PC-3 (cell line): ENCODE measurements at regions not wholly inside any gene's neighbourhood (a gene's known extent, or its start where the extent isn't known, plus 50 kb on each side); places are given as distances from the start of the nearest gene placed in this dataset.
A peak's percentile ranks its signal among the peaks of the same experiment; 100 is the strongest.

Source experiments
- ATAC-seq: fragments of 200-7000 bp; cut with Tn5 transposase; 2 replicates; pipeline ENCODE4 v1.9.1; 2020; ENCODE audit warnings: mild to moderate bottlenecking, moderate library complexity
- BruUV-seq: library from RNA; stranded (reverse); fragments of 400-500 nt; replicated peaks from 2 replicates; lab custom pipeline; 2021; lab: Mats Ljungman, UMichigan
- CTCF ChIA-PET: fragments of 300-600 bp; sonication (Branson Sonifier 250); formaldehyde crosslinking; loops from one replicate; lab custom pipeline; 2022; ENCODE audit warnings: antibody characterized with exemption; lab: Charles Lee
- POLR2A ChIA-PET: fragments of 300-600 bp; sonication (Branson Sonifier 250); formaldehyde crosslinking; loops from one replicate; lab custom pipeline; 2022; ENCODE audit warnings: antibody characterized with exemption; ENCODE audit not compliant: unreplicated experiment; lab: Charles Lee
- DNase-seq: peaks from one replicate; pipeline ENCODE4 v3.0.0-alpha.2; 2015
- H2AFZ ChIP-seq: fragments of 300-600 bp; sonication (generic); 2 replicates; pipeline ENCODE4 v1.6.0; 2016; ENCODE audit warnings: antibody characterized with exemption, low read length
- H3F3A ChIP-seq: fragments of 300-600 bp; sonication (generic); one replicate; pipeline ENCODE4 v1.6.0; 2017; ENCODE audit warnings: antibody characterized with exemption, low read length, control low read depth, mild to moderate bottlenecking; ENCODE audit not compliant: unreplicated experiment
- H3K27ac ChIP-seq: fragments of 300-600 bp; sonication (generic); 2 replicates; pipeline ENCODE4 v1.5.1; 2016; ENCODE audit warnings: mild to moderate bottlenecking, low read length
- H3K27me3 ChIP-seq: fragments of 300-600 bp; sonication (generic); 2 replicates; pipeline ENCODE4 v1.6.1; 2016; ENCODE audit warnings: low read length, mixed read lengths
- H3K36me3 ChIP-seq: fragments of 300-600 bp; sonication (generic); 2 replicates; pipeline ENCODE4 v1.6.1; 2016; ENCODE audit warnings: low read depth, mixed run types, low read length, mixed read lengths
- H3K4me1 ChIP-seq: fragments of 300-600 bp; sonication (generic); 2 replicates; pipeline ENCODE4 v1.5.1; 2016; ENCODE audit warnings: low read length; ENCODE audit not compliant: insufficient read depth
- H3K4me2 ChIP-seq: fragments of 300-600 bp; sonication (generic); 2 replicates; pipeline ENCODE4 v1.6.0; 2016; ENCODE audit warnings: low read length
- H3K4me3 ChIP-seq: fragments of 300-600 bp; sonication (generic); 2 replicates; pipeline ENCODE4 v1.5.1; 2016; ENCODE audit warnings: mild to moderate bottlenecking, low read length, mixed read lengths
- H3K79me2 ChIP-seq: fragments of 300-600 bp; sonication (generic); 2 replicates; pipeline ENCODE4 v1.6.1; 2017; ENCODE audit warnings: low read length, mixed read lengths
- H3K9ac ChIP-seq: fragments of 300-600 bp; sonication (generic); 2 replicates; pipeline ENCODE4 v1.6.0; 2016; ENCODE audit warnings: mild to moderate bottlenecking, low read length
- H3K9me2 ChIP-seq: fragments of 300-600 bp; sonication (generic); replicated peaks from 2 replicates; pipeline ENCODE4 v1.6.1; 2016; ENCODE audit warnings: mixed run types, low read length, mixed read lengths
- H3K9me3 ChIP-seq: fragments of 300-600 bp; sonication (generic); 2 replicates; pipeline ENCODE4 v1.6.1; 2016; ENCODE audit warnings: low read length, mixed read lengths
- H4K20me1 ChIP-seq: fragments of 300-600 bp; sonication (generic); 2 replicates; pipeline ENCODE4 v1.6.1; 2016; ENCODE audit warnings: low read length, mixed read lengths
- EZH2 ChIP-seq: fragments of 300-600 bp; sonication (generic); IDR thresholded peaks from one replicate; pipeline ENCODE4 v1.6.1; 2017; ENCODE audit warnings: antibody characterized with exemption, mild to moderate bottlenecking, low read length; ENCODE audit not compliant: unreplicated experiment
- EZH2phosphoT487 ChIP-seq: fragments of 300-600 bp; sonication (generic); IDR thresholded peaks from 2 replicates; pipeline ENCODE4 v1.6.1; 2018; ENCODE audit warnings: mild to moderate bottlenecking, antibody characterized with exemption, low read length, borderline replicate concordance
- intact Hi-C: fragments of 100-400 bp; cut with micrococcal nuclease; formaldehyde crosslinking; loops from 2 replicates; pipeline ENCODE4 v1.9.0; 2023
- TF ChIP-seq, protein P1 (sequence below): fragments of 300-600 bp; sonication (generic); conservative IDR thresholded peaks from 2 replicates; pipeline ENCODE4 v1.5.1; 2017; ENCODE audit warnings: antibody characterized with exemption, low read depth, mild to moderate bottlenecking, low read length

GRCh38 chr5:156208271-156208670, 118.7 kb upstream of the SGCD start:
- intact Hi-C loops: no loop called here
- Histone ChIP-seq H3K36me3 (no peaks in the 10 kb centered on the region), H3K27me3 (no peaks in the 10 kb centered on the region), H2AFZ (no peak overlapping the region), H3K9me3 (no peaks in the 10 kb centered on the region), H3K4me1 (no peaks in the 10 kb centered on the region), H3F3A (no peaks in the 10 kb centered on the region), H3K4me3 (no peak overlapping the region), H3K79me2 (no peaks in the 10 kb centered on the region), H3K9me2 (no peaks in the 10 kb centered on the region), H4K20me1 (no peaks in the 10 kb centered on the region), H3K27ac (no peak overlapping the region), H3K9ac (no peak overlapping the region), H3K4me2 (no peak overlapping the region)
- BruUV-seq: no TSS peak
- DNase-seq (peak; percentile 1), ATAC-seq (no peak)
- TF ChIP-seq EZH2phosphoT487: no peak
- CTCF ChIA-PET: no interaction called here
- POLR2A ChIA-PET: no interaction called here

DNA sequence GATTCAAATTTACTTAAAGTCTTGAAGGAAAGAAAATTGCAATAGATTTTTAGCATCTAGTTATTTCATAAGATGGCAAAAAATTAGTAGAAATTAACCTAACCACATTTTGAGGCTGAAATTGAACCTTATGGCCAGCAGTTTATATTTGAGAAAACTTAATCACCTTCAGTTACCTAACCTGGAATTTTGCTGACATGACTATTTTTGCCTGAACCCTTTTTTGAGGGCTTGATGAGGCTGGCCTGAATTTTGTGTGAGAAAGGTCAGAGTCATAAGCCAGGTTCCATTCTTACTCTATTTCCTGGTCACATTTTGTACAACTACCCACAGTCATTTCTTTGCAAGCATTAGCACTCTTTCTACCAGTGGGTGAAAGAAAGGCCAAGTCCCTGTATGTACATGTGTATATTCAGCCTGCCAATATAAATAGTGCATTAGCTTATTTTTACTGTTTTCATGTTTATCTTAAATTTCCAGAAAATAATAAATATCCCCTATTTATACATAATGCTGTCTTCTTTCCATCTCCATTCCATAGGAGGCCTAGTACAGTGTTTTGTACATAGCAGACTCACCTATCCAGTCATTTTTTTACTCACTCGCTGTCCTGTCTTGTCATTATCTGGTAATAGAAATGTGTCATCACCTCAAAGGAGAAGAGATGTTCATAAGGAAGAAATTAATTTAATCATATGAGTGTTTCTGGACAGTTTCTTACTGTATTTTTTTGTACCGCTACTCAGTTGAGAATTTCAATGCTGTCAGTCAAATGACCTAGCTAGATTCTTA, 108.4 kb upstream of the SGCD start:
- Histone ChIP-seq H3K27ac (no peak overlapping the region), H3K4me3 (no peak overlapping the region), H3K79me2 (no peaks in the 10 kb centered on the region), H3F3A (no peaks in the 10 kb centered on the region), H3K27me3 (no peaks in the 10 kb centered on the region), H3K9ac (no peak overlapping the region), H4K20me1 (no peaks in the 10 kb centered on the region), H3K4me1 (no peaks in the 10 kb centered on the region), H3K9me3 (no peaks in the 10 kb centered on the region), H2AFZ (no peak overlapping the region), H3K9me2 (no peaks in the 10 kb centered on the region), H3K4me2 (no peak overlapping the region), H3K36me3 (no peaks in the 10 kb centered on the region)
- intact Hi-C loops: no loop called here
- ATAC-seq (no peak), DNase-seq (no peak)
- no TSS peak for BruUV-seq
- ChIA-PET CTCF (no interaction called here), POLR2A (no interaction called here)
- TF ChIP-seq, protein P1, sequence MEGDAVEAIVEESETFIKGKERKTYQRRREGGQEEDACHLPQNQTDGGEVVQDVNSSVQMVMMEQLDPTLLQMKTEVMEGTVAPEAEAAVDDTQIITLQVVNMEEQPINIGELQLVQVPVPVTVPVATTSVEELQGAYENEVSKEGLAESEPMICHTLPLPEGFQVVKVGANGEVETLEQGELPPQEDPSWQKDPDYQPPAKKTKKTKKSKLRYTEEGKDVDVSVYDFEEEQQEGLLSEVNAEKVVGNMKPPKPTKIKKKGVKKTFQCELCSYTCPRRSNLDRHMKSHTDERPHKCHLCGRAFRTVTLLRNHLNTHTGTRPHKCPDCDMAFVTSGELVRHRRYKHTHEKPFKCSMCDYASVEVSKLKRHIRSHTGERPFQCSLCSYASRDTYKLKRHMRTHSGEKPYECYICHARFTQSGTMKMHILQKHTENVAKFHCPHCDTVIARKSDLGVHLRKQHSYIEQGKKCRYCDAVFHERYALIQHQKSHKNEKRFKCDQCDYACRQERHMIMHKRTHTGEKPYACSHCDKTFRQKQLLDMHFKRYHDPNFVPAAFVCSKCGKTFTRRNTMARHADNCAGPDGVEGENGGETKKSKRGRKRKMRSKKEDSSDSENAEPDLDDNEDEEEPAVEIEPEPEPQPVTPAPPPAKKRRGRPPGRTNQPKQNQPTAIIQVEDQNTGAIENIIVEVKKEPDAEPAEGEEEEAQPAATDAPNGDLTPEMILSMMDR: no peak

DNA sequence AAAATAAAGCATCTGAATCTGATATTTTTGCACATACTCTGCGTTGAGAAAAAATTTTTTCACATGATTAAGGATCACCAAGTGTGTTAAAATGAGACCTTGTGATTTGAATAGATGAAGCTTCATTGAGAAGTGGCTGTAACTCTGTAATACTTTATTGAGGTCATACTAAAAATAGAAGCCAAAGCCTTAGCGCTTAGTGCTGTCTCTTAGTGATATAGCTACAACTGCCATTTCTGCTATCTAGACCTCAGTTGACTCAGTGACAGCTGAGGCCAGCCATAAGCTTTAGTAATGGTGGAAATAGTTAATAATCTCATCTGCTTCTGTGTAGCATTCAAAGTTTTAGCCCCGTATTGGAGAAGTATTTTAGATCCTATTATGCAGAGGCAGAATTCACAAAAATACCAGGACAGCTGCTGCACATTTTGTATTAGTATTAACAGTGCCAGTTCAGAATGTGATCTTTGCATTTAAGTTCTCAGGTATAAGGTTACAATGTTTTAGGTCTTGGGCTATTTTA, 107.4 kb upstream of the SGCD start:
- no peak for ATAC-seq
- no TSS peak for BruUV-seq
- TF ChIP-seq, protein P1: no peak
- TF ChIP-seq EZH2 (no peak), EZH2phosphoT487 (no peak)
- no peaks in the 10 kb centered on the region for H3K9me3 ChIP-seq
- H3K4me3 ChIP-seq: no peak overlapping the region
- H3K9ac ChIP-seq: no peak overlapping the region
- intact Hi-C loops: no loop called here
- H3K4me2 ChIP-seq: no peak overlapping the region
- no peaks in the 10 kb centered on the region for H3K36me3 ChIP-seq
- H3K4me1 ChIP-seq: no peaks in the 10 kb centered on the region
- no peaks in the 10 kb centered on the region for H3K9me2 ChIP-seq
- H3K27ac ChIP-seq: no peak overlapping the region
- no peaks in the 10 kb centered on the region for H3K79me2 ChIP-seq
- DNase-seq: no peak
- no peak overlapping the region for H2AFZ ChIP-seq
- no peaks in the 10 kb centered on the region for H3F3A ChIP-seq
- POLR2A ChIA-PET: no interaction called here
- H3K27me3 ChIP-seq: no peaks in the 10 kb centered on the region
- CTCF ChIA-PET: no interaction called here
- H4K20me1 ChIP-seq: no peaks in the 10 kb centered on the region
